HT-29 (cell line): ENCODE measurements at regions not wholly inside any gene's neighbourhood (a gene's known extent, or its start where the extent isn't known, plus 50 kb on each side); places are given as distances from the start of the nearest gene placed in this dataset.
"Not testable (repeated sequence)": the region's sequence is repeated elsewhere in the genome, so short reads cannot be mapped to it uniquely, and the experiment has no call there.

Experiments
- DNase-seq: peaks from one replicate; pipeline ENCODE4 v3.0.0-alpha.2; 2015; ENCODE audit warnings: low spot score

DNA sequence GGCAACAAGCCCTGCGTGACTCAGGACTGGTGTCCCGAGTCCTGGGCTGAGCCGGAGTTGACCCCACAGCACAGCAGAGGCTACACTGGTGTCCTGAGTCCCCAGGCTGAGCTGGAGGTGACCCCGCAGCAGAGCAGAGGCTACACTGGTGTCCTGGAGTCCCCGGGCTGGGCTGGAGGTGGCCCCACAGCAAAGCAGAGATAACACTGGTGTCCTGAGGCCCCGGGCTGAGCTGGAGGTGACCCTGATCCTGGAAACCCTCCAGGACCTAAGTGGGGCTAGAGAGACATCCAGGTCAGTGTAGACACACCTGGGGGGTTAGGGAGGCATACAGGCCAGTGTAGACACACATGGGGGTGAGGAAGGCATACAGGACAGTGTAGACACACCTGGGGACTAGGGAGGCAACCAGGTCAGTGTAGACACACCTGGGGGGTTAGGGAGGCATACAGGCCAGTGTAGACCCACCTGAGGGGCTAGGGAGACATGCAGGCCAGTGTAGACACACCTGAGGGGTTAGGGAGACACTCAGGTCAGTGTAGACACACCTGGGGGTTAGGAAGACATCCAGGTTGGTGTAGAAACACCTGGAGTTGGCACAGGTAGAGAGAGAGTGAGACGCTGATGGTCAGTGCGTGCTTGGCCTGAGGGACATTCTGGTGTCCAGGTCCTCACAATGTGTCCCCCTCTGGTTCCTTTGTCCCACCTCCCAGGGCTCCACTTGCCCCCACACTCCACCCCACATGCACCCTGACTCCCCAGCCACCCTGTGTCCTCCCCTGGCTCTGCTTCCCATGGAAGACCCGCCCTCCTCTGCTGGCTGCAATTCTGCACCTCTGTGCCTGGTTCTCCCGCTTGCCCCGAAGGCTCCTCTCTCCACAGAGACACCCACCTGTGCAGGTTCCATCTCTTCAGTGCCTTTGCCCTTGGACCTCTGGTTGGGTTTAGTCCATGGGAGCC, 321.6 kb upstream of the SFSWAP start:
- no peak for DNase-seq

DNA sequence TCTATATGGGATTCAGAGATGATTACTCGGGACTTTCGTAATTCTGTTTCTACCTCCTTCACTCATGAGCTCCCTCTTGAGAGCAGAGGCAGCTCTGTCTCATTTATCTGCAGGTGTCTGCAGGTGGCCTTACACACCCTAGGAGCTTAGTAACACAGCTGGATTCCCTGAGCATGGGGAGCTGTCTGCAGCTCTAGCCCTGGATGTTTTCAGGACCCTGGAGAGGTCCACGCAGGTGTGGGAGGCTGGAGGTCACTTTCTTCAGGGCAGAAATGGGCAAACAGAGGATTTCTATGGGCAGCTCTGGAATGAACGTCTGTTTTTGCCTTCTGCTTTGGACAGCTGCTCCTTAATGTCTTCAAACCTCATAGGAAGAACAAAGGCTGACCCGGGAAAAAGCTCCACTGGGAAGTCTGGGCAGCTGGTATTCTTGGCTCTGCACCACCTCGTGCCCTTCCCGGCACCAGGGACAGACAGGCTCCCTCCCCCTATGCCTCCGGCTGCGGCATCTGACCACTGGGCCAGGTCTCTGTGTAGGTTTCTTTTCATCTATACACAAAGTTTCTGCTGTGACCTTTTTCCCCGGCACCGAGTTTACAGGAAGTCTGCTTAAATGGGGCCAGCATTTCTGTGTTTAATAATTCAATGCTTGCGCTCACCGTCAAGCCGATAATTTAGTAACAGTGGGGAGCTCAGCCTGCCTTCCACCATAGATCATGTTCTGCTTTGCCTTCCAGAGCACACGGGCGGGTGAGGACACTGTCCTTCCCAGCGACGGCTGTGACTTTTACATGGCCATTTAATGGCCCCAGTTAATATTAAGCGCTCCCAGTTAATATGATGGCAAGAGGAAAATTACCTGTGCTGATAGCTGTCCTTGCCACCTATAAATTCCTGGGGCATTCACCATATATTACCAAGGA, 320.2 kb upstream of the SFSWAP start:
- DNase-seq, result peak; percentile 50

DNA sequence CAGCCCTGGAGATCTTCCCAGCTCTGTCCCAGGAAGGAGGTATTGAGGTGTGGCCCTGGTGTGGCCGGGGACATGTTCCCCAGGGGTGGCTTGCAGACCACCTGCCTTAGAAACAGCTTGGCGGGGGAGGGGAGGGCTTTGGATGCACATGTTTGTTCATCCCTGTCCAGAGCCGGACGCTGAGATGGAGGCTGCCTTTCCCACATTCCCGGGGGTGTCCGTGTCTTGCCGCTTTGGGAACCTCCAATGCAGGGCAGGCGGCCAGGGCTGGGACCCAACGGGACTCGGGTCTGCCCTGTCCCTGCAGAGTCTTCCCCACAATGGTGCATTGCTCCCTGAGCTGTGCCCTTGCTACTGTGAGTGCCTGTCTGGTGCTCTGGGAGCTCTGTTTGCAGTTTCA, 319.5 kb upstream of the SFSWAP start:
- no peak for DNase-seq

DNA sequence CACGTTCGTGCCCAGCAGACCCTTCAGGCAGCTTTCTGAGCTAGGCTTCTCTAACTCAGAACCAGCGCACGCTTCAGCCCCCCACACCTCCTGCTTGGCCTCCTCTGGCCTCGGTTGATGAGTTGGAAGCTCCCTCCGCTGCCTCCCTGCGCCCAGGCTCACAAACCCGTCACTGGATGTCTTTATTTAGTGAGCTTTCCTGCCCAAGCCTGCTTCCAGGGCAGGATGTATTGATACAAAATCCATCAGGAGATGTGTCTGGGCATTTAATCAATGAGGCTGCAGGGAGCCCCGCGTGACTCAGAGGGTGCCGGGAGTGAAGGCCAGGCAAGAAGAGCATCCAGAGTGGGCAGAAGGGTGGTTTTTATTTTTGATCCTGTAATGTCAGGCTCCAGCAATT, 316.1 kb upstream of the SFSWAP start:
- DNase-seq, result not testable (repeated sequence)

DNA sequence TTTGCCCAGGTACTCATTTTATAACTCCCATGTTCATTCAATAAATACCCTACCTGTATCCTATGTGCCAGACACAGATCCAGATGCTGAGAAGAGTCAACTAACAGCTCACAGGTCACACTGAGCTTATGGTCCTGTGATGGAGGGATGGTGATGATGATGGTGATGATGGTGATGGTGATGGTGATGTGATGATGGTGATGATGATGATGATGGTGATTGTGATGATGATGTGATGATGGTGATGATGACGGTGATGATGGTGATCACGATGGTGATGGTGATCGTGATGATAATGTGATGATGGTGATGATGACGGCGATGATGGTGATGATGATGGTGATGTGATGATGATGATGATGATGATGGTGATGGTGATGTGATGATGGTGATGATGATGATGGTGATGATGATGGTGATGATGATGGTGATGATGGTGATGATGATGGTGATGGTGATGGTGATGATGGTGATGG, 315.6 kb upstream of the SFSWAP start:
- not testable (repeated sequence) for DNase-seq

DNA sequence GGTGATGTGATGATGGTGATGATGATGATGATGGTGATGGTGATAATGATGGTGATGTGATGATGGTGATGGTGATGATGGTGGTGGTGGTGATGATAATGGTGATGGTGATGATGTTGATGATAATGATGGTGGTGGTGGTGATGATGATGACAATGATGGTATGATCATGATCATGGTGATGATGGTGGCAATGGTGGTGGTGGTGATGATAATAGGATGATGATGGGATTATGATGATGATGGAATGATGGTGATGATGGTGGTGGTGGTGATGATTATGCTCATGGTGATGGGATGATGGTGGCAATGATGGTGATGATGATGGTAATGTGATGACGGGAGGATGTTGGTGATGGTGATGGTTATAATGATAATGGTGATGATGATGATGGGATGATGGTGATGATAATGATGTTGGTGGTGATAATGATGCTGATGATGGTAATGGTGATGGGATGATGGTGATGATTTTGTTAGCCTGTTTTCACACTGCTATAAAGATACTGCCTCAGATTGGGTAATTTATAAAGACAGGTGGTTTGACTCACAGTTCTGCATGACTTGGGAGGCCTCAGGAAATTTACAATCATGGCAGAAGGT, 314.8 kb upstream of the SFSWAP start:
- no peak for DNase-seq

DNA sequence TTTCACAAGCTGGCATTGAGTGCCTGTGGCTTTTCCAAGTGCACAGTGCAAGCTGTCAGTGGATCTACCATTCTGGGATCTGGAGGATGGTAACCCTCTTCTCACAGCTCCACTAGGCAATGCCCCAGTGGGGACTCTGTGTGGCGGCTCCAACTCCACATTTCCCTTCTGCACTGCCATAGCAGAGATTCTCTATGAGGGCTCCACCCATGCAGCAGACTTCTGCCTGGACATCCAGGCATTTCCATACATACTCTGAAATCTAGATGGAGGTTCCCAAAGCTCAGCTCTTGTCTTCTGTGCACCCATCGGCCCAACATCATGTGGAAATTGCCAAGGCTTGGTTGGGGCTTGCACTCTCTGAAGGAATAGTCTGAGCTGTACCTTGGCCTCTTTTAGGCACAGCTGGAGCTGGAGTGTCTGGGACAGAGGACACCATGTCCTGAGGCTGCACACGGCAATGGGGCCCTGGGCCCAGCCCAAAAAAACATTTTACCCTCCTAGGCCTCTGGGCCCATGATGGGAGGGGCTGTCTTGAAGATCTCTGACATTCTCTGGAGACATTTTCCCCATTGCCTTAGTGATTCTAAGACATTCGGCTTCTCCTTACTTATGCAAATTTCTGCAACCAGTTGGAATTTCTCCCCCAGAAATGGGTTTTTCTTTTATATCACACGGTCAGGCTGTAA, 313.3 kb upstream of the SFSWAP start:
- DNase-seq, result no peak

DNA sequence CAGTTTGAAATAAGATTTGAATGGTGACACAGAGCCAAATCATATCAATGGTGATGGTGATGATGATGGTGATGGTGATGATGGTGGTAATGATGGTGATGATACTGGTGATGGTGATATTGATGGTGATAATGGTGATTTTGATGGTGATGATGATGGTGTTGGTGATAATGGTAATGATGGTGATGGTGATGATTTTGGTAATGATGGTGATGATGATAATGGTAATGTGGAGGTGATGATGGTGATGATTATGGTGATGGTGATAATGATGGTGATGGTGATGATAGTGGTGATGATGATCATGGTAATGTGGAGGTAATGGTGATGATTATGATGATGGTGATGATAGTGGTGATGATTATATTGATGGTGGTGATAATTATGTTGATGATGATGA, 311.9 kb upstream of the SFSWAP start:
- DNase-seq, result no peak

DNA sequence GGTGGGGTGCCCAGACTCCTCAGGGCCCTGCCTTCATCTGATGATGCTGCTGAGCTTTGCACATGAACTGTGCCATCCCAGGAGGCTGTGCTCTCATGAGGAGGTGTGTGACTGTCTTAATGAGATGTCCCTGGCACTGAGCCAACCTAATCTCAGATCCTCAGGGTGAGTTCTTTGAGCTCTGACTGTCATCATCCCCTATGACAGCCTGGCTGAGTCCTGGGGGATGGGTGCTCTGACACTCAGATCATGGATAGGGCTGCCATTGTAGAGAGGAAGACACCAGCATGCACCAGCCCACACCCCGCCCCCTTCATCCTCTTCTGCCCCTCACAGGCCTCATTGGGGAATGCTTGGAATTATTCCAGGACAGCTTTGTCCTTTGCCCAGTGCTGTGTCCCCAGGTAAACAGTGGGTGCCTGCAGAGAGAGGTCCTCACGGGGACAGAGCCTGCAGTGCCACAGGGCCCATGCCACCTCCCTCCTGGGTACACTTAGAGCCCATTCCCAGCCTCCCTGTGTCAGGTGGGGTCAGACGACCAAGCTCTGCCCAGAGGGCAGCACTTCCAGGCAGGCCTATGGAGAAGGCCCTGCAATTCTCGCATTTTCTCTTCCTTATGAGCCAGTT, 310.1 kb upstream of the SFSWAP start:
- not testable (repeated sequence) for DNase-seq

DNA sequence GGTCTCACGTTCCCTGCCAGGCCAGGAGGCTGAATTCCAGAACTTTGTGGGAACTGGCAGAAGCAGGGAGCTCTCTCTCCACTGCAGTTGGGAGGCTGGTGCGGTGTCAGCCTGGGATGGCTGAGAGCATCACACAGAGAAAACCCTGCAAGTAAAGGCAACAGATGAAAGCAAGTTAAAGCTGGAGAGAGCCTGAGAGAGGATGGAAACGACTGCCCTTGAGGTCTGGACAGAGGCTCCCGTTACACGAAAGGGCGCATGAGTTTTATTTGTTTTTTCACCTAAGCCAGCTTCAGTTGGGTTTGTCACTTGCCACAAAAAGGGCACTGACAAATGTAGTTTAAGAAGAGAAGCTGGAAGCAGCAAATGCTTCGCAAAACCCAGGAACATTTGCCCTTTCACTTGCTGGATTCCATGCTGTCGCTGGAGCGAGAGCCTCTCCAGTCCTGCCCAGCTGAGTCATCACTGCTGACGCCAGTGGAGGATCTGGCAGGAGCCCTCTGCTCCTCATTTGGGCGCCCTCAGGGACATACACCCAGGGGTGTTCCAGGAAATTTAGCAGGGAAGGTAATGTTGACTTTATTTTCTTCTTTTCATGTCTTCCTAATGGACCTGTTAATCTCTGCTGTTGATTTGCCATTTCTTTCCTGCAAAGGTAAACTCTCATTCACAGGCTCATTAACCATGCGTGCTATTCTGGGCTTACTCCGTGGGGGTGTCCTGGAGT, 308.8 kb upstream of the SFSWAP start:
- not testable (repeated sequence) for DNase-seq

DNA sequence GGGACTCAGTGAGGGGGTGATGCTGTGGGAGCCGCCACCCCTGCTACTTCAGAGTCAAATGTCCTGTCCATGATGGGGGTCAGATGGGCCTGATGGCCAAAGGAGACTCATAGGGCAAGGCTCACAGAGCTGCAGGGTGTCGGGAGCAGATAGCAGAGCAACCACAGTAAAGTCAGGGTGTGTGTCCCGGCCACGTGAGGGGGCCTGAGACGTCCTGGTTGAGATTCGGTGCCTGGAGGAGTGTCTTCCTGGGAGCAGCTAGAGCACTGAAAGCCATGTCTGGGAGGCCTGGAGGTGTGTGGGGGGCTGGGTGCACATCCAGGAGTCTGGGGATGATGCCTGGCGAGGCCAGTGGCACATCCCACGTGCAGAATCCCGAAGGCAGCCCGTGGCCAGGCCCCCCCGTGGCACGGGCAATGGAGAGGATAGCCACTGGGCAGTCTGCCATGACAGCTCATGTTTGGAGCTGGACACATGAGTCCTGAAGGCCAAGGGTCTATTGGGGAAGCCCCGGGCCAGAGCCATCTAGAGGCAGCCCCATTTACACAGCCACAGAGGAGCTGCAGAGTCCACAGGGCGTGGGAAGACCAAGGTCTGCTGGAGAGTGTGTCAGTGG, 308.0 kb upstream of the SFSWAP start:
- no peak for DNase-seq

DNA sequence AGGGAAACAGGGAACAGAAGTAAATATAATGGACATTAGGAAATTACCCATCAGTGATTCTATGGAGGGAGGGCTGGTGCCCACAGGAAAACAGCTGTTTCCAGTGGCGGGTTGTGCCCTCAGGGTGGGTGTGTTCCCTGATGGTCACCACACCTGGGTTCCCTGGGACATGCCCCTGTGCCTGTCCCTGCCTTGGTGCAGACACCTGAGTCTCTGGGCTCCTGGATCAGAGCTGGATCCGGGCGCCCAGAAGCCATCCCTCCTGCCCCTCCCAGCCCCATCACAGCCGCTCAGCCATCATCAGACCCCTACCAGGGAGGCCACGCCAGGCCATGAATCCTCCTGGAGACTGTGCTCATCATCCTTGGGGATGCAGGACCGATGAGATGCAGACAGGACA, 307.2 kb upstream of the SFSWAP start:
- no peak for DNase-seq

DNA sequence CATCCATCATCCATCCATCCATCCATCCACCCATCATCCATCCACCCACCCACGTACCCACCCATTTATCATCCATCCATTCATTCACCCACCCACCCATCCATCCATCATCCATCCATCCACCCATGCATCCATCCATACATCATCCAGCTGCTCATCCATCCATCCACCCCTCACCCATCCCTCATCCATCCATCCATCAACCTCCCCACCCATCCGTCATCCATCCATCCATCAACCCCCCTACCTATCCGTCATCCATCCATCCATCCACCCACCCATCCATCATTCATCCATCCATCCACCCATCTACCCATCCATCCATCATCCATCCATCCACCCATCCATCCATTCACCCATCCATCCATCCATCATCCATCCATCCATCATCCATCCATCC, 306.2 kb upstream of the SFSWAP start:
- no peak for DNase-seq

DNA sequence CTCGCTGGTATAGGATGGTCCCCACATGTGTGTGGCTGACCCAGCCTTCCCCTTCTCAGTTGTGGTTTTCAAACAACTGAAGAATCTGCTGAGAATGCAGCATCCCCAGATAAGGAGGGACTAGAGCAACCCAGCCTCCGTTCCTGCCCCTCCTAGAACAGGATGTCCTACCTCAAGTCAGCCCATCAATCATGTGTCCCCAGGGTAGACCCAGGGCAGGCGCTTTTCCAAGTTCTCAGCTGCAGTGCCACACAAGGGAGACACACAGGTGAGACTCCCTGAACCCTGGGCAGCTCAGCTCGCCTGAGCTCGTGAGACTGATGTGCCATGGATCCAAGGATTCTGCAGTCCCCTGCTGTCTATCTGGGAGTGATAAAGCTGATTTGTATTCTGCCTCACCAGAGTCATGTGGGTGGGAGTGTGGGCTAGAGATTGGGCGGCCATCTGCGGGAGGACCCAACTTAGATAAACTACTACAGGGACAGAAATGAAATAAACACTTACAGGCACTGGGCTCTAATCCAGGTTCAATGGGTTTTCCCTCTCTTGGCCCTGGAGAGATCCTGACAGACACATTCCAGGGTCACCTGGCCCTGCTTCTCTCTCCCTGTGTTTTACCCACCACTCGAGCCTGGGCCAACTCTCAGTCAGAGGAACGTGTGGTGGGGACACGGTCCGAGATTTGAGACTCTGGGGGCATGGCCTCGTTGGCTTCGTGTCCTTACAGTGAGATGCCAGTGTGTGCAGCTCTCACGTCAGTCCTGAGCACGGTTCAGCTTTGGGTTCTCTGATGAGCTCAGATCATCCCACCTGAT, 303.5 kb upstream of the SFSWAP start:
- no peak for DNase-seq

DNA sequence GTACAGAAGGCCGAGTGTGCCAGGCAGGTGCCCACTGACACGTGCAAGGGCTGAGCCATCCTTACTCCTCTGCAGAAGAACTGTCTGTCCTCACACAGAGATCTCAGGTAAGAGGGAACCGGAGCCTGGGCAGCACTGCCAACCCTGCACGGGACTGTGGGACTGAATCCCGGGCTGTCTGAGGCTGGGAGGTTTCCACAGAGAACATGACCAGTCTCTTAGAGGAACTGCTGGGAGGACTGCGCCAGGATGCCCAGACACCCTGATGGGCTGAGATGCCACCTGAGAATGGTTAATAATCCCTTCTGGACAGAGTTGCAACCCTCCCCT, 302.9 kb upstream of the SFSWAP start:
- DNase-seq, result no peak

DNA sequence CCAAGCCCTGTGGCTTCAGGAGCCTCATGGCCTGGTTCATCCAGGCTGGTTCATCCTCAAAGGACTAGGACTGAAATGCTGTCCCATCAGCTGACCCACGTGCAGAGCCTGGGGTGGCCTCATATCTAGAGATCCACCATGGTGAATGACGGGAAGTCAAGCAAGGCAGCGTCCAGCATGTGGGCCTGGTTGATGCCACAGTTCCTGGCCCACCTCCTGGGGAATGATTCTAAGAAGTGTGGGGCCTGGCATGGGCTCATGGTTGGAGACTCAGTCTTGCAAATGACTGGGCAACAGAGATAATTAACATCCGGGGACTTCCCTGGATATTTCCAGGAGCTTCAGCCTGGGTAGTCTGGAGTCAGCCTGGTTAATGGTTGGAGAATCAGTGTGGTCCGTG, 302.4 kb upstream of the SFSWAP start:
- DNase-seq, result no peak

DNA sequence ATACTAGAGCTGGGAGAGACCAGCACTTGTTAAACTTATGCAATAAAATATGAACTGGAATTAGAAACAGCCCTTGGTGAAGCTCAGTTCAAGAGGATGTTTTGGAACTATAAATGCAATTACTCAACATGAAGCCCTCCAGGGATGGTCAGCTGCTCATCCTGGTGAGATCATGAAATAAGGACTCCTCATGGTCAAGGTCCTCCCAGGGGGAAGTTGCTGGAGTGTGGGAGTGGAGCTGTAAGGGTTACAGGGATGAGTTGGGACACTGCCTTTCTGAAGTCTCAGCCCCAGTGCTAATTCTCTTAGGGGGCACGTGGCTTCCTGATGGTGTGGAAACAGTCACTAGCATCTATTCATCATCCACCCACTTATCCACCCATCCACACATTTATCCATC, 301.7 kb upstream of the SFSWAP start:
- DNase-seq, result no peak

DNA sequence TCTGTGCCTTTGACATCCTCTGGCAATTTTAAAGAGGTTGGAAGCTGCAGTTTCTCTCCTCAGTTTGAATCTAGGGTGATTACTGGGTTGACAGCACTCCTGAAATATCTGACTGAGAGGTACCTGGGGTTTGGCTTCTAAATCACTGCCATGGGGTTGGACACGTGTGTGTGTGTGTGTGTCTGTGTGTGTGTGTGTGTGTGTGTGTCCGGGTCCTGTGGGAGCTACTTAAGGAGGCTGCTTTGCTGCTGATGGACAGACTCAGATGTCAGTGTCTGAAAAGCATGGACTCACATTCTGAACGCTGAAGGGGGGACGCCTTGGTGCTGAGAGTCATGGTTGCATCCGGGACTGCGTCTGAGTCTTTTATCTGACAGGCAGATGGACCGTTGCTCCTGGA, 299.1 kb upstream of the SFSWAP start:
- DNase-seq, result not testable (repeated sequence)

DNA sequence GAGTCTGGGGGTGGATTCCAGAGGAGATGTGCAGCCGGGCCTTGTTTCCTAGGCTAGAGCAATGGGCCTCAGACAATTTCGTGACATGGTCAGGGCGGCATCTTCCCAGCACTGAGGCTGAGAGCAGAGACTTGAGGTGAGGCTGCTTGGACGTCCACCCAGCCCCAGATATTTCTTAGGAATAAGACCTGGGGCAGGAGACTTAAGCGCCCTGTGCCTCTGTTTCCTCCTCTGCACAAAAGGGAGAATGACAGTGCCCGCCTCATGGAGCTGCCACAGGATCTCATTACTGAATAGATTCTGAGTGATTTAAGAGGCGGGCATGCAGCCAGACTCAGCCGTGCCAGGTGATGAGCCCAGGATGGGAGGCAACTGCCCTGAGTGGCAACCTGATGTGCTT, 297.9 kb upstream of the SFSWAP start:
- no peak for DNase-seq
